Endothelial cell of umbilical vein (primary cell): ENCODE measurements at regions not wholly inside any gene's neighbourhood (a gene's known extent, or its start where the extent isn't known, plus 50 kb on each side); places are given as distances from the start of the nearest gene placed in this dataset.

ENCODE experiments used
- BruUV-seq: library from RNA; stranded (reverse); fragments of 400-500 nt; replicated peaks from 2 replicates; lab custom pipeline; 2021; lab: Mats Ljungman, UMichigan
- CTCF ChIA-PET: fragments of 300-600, 350-600 bp; sonication (Branson Sonifier 250); formaldehyde crosslinking; loops from one replicate; lab custom pipeline; 2021; ENCODE audit warnings: antibody characterized with exemption, inconsistent platforms; lab: Charles Lee
- POLR2A ChIA-PET: fragments of 300-600, 350-600 bp; sonication (Branson Sonifier 250); formaldehyde crosslinking; loops from one replicate; lab custom pipeline; 2021; ENCODE audit warnings: antibody characterized with exemption, inconsistent platforms; lab: Charles Lee
- DNase-seq: peaks from one replicate; pipeline ENCODE4 v3.0.0-alpha.2; 2011; ENCODE audit warnings: low read depth, low spot score
- FAIRE-seq: peaks from 2 replicates; lab custom pipeline; 2011; peaks lifted over from hg19 to GRCh38; lab: Jason Lieb, UNC
- H2AFZ ChIP-seq: 2 replicates; pipeline ENCODE4 v1.6.0; 2012; ENCODE audit warnings: low read depth, low read length, control low read depth, inconsistent platforms
- H3K27ac ChIP-seq: 2 replicates; pipeline ENCODE4 v1.5.1; 2011; ENCODE audit warnings: low read depth, mild to moderate bottlenecking, control low read depth, low read length, moderate library complexity; ENCODE audit not compliant: insufficient read depth
- H3K27me3 ChIP-seq, 2 experiments: 2 replicates each; pipeline versions ENCODE4 v1.6.0 to v1.6.1; 2011; ENCODE audit warnings: low read length in 2 of 2, mixed read lengths in 1 of 2; ENCODE audit not compliant: control insufficient read depth in 2 of 2, insufficient read depth in 2 of 2
- H3K36me3 ChIP-seq, 2 experiments: 2 replicates in 1 of 2; 3 replicates in 1 of 2; pipeline ENCODE4 v1.5.1; 2011; ENCODE audit warnings: low read length in 2 of 2, mild to moderate bottlenecking in 1 of 2, moderate library complexity in 1 of 2; ENCODE audit not compliant: control insufficient read depth in 2 of 2, insufficient read depth in 2 of 2; ENCODE audit errors: extremely low read depth in 1 of 2
- H3K4me1 ChIP-seq: 3 replicates; pipeline ENCODE4 v1.5.1; 2011; ENCODE audit warnings: mild to moderate bottlenecking, low read length; ENCODE audit not compliant: control insufficient read depth, insufficient read depth; ENCODE audit errors: extremely low read depth
- H3K4me2 ChIP-seq: 2 replicates; pipeline ENCODE4 v1.6.1; 2011; ENCODE audit warnings: low read length, control low read depth, mixed read lengths; ENCODE audit not compliant: insufficient read depth
- H3K4me3 ChIP-seq, 3 experiments: fragments of 200-600 bp in 1 of 3; sonication (generic), shearing (Covaris generic) in 1 of 3; replicated peaks in 1 of 3; 2 replicates each; pipeline ENCODE4 v1.5.1; 2011 to 2016; ENCODE audit warnings: control low read depth in 3 of 3, low read length in 3 of 3, mild to moderate bottlenecking in 2 of 3, inconsistent platforms in 1 of 3, low read depth in 1 of 3, moderate library complexity in 1 of 3; ENCODE audit not compliant: insufficient read depth in 1 of 3
- H3K79me2 ChIP-seq: 2 replicates; pipeline ENCODE4 v1.6.0; 2012; ENCODE audit warnings: low read length, inconsistent platforms; ENCODE audit not compliant: control insufficient read depth, insufficient read depth
- H3K9ac ChIP-seq: replicated peaks from 2 replicates; pipeline ENCODE3; 2011; ENCODE audit warnings: low read length, control low read depth; ENCODE audit not compliant: insufficient read depth; ENCODE audit errors: extremely low read depth
- H3K9me1 ChIP-seq: replicated peaks from 3 replicates; pipeline ENCODE4 v1.6.0; 2011; ENCODE audit warnings: mild to moderate bottlenecking, low read length; ENCODE audit not compliant: control insufficient read depth, insufficient read depth; ENCODE audit errors: extremely low read depth
- H3K9me3 ChIP-seq: replicated peaks from 2 replicates; pipeline ENCODE4 v1.5.1; 2012; ENCODE audit warnings: low read length, inconsistent platforms; ENCODE audit not compliant: control insufficient read depth, insufficient read depth
- H4K20me1 ChIP-seq: replicated peaks from 2 replicates; pipeline ENCODE3; 2011; ENCODE audit warnings: mild to moderate bottlenecking, low read length; ENCODE audit not compliant: control insufficient read depth, insufficient read depth; ENCODE audit errors: extremely low read depth
- CTCF ChIP-seq, 2 donors: IDR thresholded peaks; 1 replicate in 1 of 2; 2 replicates in 1 of 2; pipeline ENCODE4 v1.5.1; 2011; ENCODE audit warnings: low read length in 2 of 2, mild to moderate bottlenecking in 2 of 2, moderate library complexity in 2 of 2, control low read depth in 1 of 2, inconsistent platforms in 1 of 2, low read depth in 1 of 2; ENCODE audit not compliant: insufficient read depth in 1 of 2; ENCODE audit errors: extremely low read depth in 1 of 2
- EZH2 ChIP-seq: IDR thresholded peaks from 2 replicates; pipeline ENCODE4 v1.6.1; 2012; ENCODE audit warnings: borderline replicate concordance, low read depth, mild to moderate bottlenecking, moderate library complexity, low read length, inconsistent platforms; ENCODE audit not compliant: severe bottlenecking
- FOS ChIP-seq: IDR thresholded peaks from 2 replicates; pipeline ENCODE4 v1.6.1; 2011; ENCODE audit warnings: mild to moderate bottlenecking, low read length, moderate library complexity, borderline replicate concordance; ENCODE audit not compliant: insufficient read depth
- GATA2 ChIP-seq: IDR thresholded peaks from 2 replicates; pipeline ENCODE4 v1.7.0; 2011; ENCODE audit warnings: low read depth, mild to moderate bottlenecking, moderate library complexity, mixed read lengths, low read length; ENCODE audit not compliant: insufficient read length, insufficient read depth
- JUN ChIP-seq: IDR thresholded peaks from 2 replicates; pipeline ENCODE4 v1.6.1; 2011; ENCODE audit warnings: borderline replicate concordance, low read depth; ENCODE audit not compliant: insufficient read length, insufficient read depth
- MYC ChIP-seq: IDR thresholded peaks from one replicate; pipeline ENCODE4 v1.6.1; 2011; ENCODE audit warnings: mild to moderate bottlenecking, low read depth, low read length
- POLR2A ChIP-seq: IDR thresholded peaks from 2 replicates; pipeline ENCODE4 v1.6.1; 2012; ENCODE audit warnings: low read depth, mild to moderate bottlenecking, control low read depth, low read length
- POLR2AphosphoS5 ChIP-seq: IDR thresholded peaks from 2 replicates; pipeline ENCODE4 v1.6.1; 2012; ENCODE audit warnings: low read depth, mild to moderate bottlenecking, control low read depth, low read length, moderate library complexity; ENCODE audit not compliant: insufficient read depth
- dilution Hi-C: fragments of 300-500 bp; cut with MboI; formaldehyde crosslinking; loops from one replicate; pipeline ENCODE4 v1.15.0; 2019; ENCODE audit warnings: low sequenced_read_pairs; ENCODE audit not compliant: extremely low pct_ligation_motif_present
- intact Hi-C: fragments of 100-400 bp; cut with micrococcal nuclease; formaldehyde crosslinking; loops from one replicate; pipeline ENCODE4 v1.10.0; 2022
- TF ChIP-seq, protein P1 (sequence below): IDR thresholded peaks from 2 replicates; pipeline ENCODE4 v1.6.1; 2011; ENCODE audit not compliant: insufficient read depth, insufficient read length

DNA sequence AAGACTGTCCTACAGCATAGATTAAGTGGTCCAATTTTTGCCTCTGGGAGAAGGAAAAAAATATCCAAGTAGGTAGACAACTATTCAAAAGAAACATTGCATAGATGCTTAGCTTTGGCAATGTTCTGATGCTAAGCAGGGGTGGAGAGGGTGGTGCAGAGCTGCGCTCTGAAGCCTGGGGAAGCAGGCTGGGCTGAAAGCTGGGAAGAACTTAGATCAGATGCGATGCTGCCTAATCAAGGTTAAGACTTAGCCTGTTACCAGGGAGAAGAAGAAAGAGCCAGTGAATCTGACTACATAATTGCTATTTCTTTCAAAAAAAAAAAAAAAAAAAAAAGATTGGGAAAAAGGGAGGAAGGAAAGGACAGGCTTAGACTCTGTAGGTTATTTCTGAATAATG, 89.0 kb upstream of the SCOC start:
- Histone ChIP-seq H3K4me1 (no peaks in the 10 kb centered on the region), H3K36me3 (no peaks in the 10 kb centered on the region), H3K9me3 (no peaks in the 10 kb centered on the region), H3K79me2 (no peaks in the 10 kb centered on the region), H3K9me1 (no peaks in the 10 kb centered on the region), H3K4me2 (no peak overlapping the region), H2AFZ (no peak overlapping the region), H3K27ac (no peak overlapping the region), H4K20me1 (no peaks in the 10 kb centered on the region), H3K9ac (no peak overlapping the region), H3K4me3 (no peak overlapping the region), H3K27me3 (peaks cover 12 to 16% of the 10 kb centered on the region in 2 experiments)
- dilution Hi-C loops, result no loop called here
- POLR2A ChIA-PET, result no interaction called here
- CTCF ChIA-PET, result interaction anchor here (1.0 to 1.6 kb wide), 3 partner anchors 17 to 76 kb away, joined by 3 to 4 read pairs (median 3); no protein-coding TSS in a partner anchor
- BruUV-seq, result no TSS peak
- intact Hi-C loops, result no loop called here
- FAIRE-seq (no peak), DNase-seq (no peak)
- TF ChIP-seq GATA2 (no peak), JUN (no peak), POLR2A (no peak), EZH2 (no peak), MYC (no peak), FOS (no peak), POLR2AphosphoS5 (no peak), CTCF (IDR thresholded peaks at IDR 0.05; ENCODE audit: extremely low read depth in 1 of 2, insufficient read depth in 1 of 2, low read depth in 1 of 2, low read length in 2 of 2) (no peak)
- TF ChIP-seq, protein P1, sequence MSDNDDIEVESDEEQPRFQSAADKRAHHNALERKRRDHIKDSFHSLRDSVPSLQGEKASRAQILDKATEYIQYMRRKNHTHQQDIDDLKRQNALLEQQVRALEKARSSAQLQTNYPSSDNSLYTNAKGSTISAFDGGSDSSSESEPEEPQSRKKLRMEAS, result no peak
